H9 (cell line): ENCODE measurements at regions not wholly inside any gene's neighbourhood (a gene's known extent, or its start where the extent isn't known, plus 50 kb on each side); places are given as distances from the start of the nearest gene placed in this dataset.

ENCODE experiments used
- DNase-seq: peaks from one replicate; pipeline ENCODE4 v3.0.0-alpha.2; 2017
- H2AFZ ChIP-seq: one replicate; pipeline ENCODE4 v1.6.1; 2013; ENCODE audit warnings: mild to moderate bottlenecking, low read length, control low read depth, moderate library complexity
- H2AK5ac ChIP-seq: 2 replicates; pipeline ENCODE4 v1.6.1; 2013; ENCODE audit warnings: low read length, control low read depth, mixed read lengths; ENCODE audit not compliant: insufficient read length
- H2BK120ac ChIP-seq: one replicate; pipeline ENCODE4 v1.6.1; 2013; ENCODE audit warnings: low read depth, mild to moderate bottlenecking, low read length, control low read depth, inconsistent platforms; ENCODE audit not compliant: poor library complexity, severe bottlenecking
- H2BK12ac ChIP-seq: 2 replicates; pipeline ENCODE4 v1.6.1; 2013; ENCODE audit warnings: low read length, control low read depth, mixed read lengths, low read depth; ENCODE audit not compliant: insufficient read length
- H2BK15ac ChIP-seq: 2 replicates; pipeline ENCODE4 v1.6.1; 2013; ENCODE audit warnings: low read depth, low read length, control low read depth
- H2BK20ac ChIP-seq: one replicate; pipeline ENCODE4 v1.6.1; 2013; ENCODE audit warnings: low read depth, mild to moderate bottlenecking, low read length, control low read depth, inconsistent platforms; ENCODE audit not compliant: poor library complexity, severe bottlenecking
- H2BK5ac ChIP-seq: 2 replicates; pipeline ENCODE4 v1.6.1; 2013; ENCODE audit warnings: low read length, control low read depth, mixed read lengths; ENCODE audit not compliant: insufficient read length
- H3K14ac ChIP-seq: 2 replicates; pipeline ENCODE4 v1.6.1; 2013; ENCODE audit warnings: low read length, control low read depth; ENCODE audit not compliant: insufficient read depth
- H3K18ac ChIP-seq: 2 replicates; pipeline ENCODE4 v1.6.1; 2013; ENCODE audit warnings: low read depth, mild to moderate bottlenecking, mixed read lengths, low read length, control low read depth; ENCODE audit not compliant: insufficient read length
- H3K23ac ChIP-seq: 2 replicates; pipeline ENCODE4 v1.6.1; 2013; ENCODE audit warnings: low read length, control low read depth, mixed read lengths, low read depth; ENCODE audit not compliant: insufficient read length
- H3K23me2 ChIP-seq: 2 replicates; pipeline ENCODE4 v1.6.1; 2013; ENCODE audit warnings: low read depth, mild to moderate bottlenecking, mixed read lengths, low read length, control low read depth; ENCODE audit not compliant: insufficient read length, poor library complexity, severe bottlenecking
- H3K27ac ChIP-seq: 2 replicates; pipeline ENCODE4 v1.5.1; 2013; ENCODE audit warnings: low read length, control low read depth, mixed read lengths, low read depth; ENCODE audit not compliant: insufficient read length
- H3K27me3 ChIP-seq: 2 replicates; pipeline ENCODE4 v1.6.1; 2013; ENCODE audit warnings: low read length, control low read depth, inconsistent platforms; ENCODE audit not compliant: insufficient read depth
- H3K4ac ChIP-seq: 2 replicates; pipeline ENCODE4 v1.6.1; 2013; ENCODE audit warnings: low read depth, mild to moderate bottlenecking, control low read depth, inconsistent platforms, low read length, moderate library complexity
- H3K4me1 ChIP-seq: 2 replicates; pipeline ENCODE4 v1.6.1; 2013; ENCODE audit warnings: low read length, control low read depth, inconsistent platforms; ENCODE audit not compliant: insufficient read depth
- H3K4me2 ChIP-seq: 2 replicates; pipeline ENCODE4 v1.6.1; 2013; ENCODE audit warnings: low read length, control low read depth, mixed read lengths; ENCODE audit not compliant: insufficient read length, insufficient read depth
- H3K56ac ChIP-seq: 2 replicates; pipeline ENCODE4 v1.6.1; 2013; ENCODE audit warnings: low read depth, mild to moderate bottlenecking, mixed read lengths, low read length, control low read depth; ENCODE audit not compliant: insufficient read length
- H3K79me1 ChIP-seq: 2 replicates; pipeline ENCODE4 v1.6.1; 2013; ENCODE audit warnings: low read depth, mild to moderate bottlenecking, moderate library complexity, low read length, control low read depth, inconsistent platforms; ENCODE audit not compliant: insufficient read depth, poor library complexity, severe bottlenecking
- H3K79me2 ChIP-seq: 2 replicates; pipeline ENCODE4 v1.6.1; 2013; ENCODE audit warnings: low read length, control low read depth, inconsistent platforms; ENCODE audit not compliant: insufficient read depth
- H3K9ac ChIP-seq: 2 replicates; pipeline ENCODE4 v1.6.1; 2013; ENCODE audit warnings: low read length, control low read depth, mixed read lengths; ENCODE audit not compliant: insufficient read length; ENCODE audit errors: extremely low read depth
- H3K9me3 ChIP-seq: one replicate; pipeline ENCODE4 v1.6.1; 2013; ENCODE audit warnings: low read depth, low read length, inconsistent platforms; ENCODE audit not compliant: control insufficient read depth
- H3T11ph ChIP-seq: one replicate; pipeline ENCODE4 v1.6.1; 2013; ENCODE audit warnings: mild to moderate bottlenecking, low read length, control low read depth, inconsistent platforms
- H4K20me1 ChIP-seq: one replicate; pipeline ENCODE4 v1.6.1; 2013; ENCODE audit not compliant: control insufficient read depth, insufficient read length, insufficient read depth
- H4K5ac ChIP-seq: 2 replicates; pipeline ENCODE4 v1.6.1; 2013; ENCODE audit warnings: low read depth, mild to moderate bottlenecking, mixed read lengths, low read length, control low read depth; ENCODE audit not compliant: insufficient read length
- H4K8ac ChIP-seq: replicated peaks from 2 replicates; pipeline ENCODE4 v1.6.1; 2013; ENCODE audit warnings: low read length, control low read depth, mixed read lengths, low read depth; ENCODE audit not compliant: insufficient read length
- H4K91ac ChIP-seq: 2 replicates; pipeline ENCODE4 v1.6.1; 2013; ENCODE audit warnings: low read depth, mild to moderate bottlenecking, moderate library complexity, mixed read lengths, low read length, control low read depth; ENCODE audit not compliant: insufficient read length
- H3K27ac Mint-ChIP-seq, 3 experiments: 2 replicates in 2 of 3; 3 replicates in 1 of 3; pipeline ENCODE4 v1.8.0; 2020 to 2021; ENCODE audit warnings: mixed read lengths in 3 of 3, mild to moderate bottlenecking in 1 of 3, moderate library complexity in 1 of 3
- H3K27me3 Mint-ChIP-seq: 2 replicates; pipeline ENCODE4 v1.8.0; 2021; ENCODE audit warnings: low read depth, mild to moderate bottlenecking, moderate library complexity, mixed read lengths
- H3K36me3 Mint-ChIP-seq, 3 experiments: 2 replicates in 2 of 3; 3 replicates in 1 of 3; pipeline ENCODE4 v1.8.0; 2020 to 2021; ENCODE audit warnings: low read depth in 3 of 3, mixed read lengths in 3 of 3; ENCODE audit not compliant: insufficient read depth in 1 of 3
- H3K4me1 Mint-ChIP-seq, 2 experiments: 2 replicates each; pipeline ENCODE4 v1.8.0; 2020; ENCODE audit warnings: mixed read lengths in 2 of 2
- H3K4me3 Mint-ChIP-seq, 2 experiments: 2 replicates in 1 of 2; 3 replicates in 1 of 2; pipeline ENCODE4 v1.8.0; 2020 to 2021; ENCODE audit warnings: mild to moderate bottlenecking in 2 of 2, mixed read lengths in 2 of 2, moderate library complexity in 1 of 2
- H3K9me3 Mint-ChIP-seq, 2 experiments: 2 replicates in 1 of 2; 3 replicates in 1 of 2; pipeline ENCODE4 v1.8.0; 2020; ENCODE audit warnings: mild to moderate bottlenecking in 2 of 2, mixed read lengths in 2 of 2, moderate library complexity in 1 of 2
- CTCF ChIP-seq: fragments of 200-600 bp; sonication (generic); conservative IDR thresholded peaks from 3 replicates; pipeline ENCODE4 v1.8.0; 2021; ENCODE audit warnings: antibody characterized with exemption, mild to moderate bottlenecking
- WGBS: extraction: QIAGEN DNeasy Blood & Tissue Kit; methylation state at CpG from one replicate; pipeline ENCODE4 v1.1.7; 2013; ENCODE audit warnings: missing lambda C conversion rate, low lambda C conversion rate, mixed read lengths; ENCODE audit not compliant: insufficient read length; ENCODE audit errors: extremely low coverage; 5-methylcytosine and 5-hydroxymethylcytosine counted together

- Histone ChIP-seq H2BK5ac (no peak overlapping the region), H3K79me2 (no peaks in the 10 kb centered on the region), H3K27ac (no peak overlapping the region), H2AFZ (no peak overlapping the region), H3K9ac (no peak overlapping the region), H2BK12ac (no peak overlapping the region), H4K91ac (no peak overlapping the region), H3T11ph (no peak overlapping the region), H4K8ac (no peak overlapping the region), H3K23ac (no peak overlapping the region), H3K23me2 (no peaks in the 10 kb centered on the region), H3K4me1 (no peaks in the 10 kb centered on the region), H3K14ac (no peak overlapping the region), H2BK20ac (no peak overlapping the region), H2BK120ac (no peak overlapping the region), H3K27me3 (no peaks in the 10 kb centered on the region), H4K20me1 (no peaks in the 10 kb centered on the region), H4K5ac (no peak overlapping the region), H2BK15ac (no peak overlapping the region), H3K4ac (no peak overlapping the region), H3K56ac (no peak overlapping the region), H2AK5ac (no peak overlapping the region), H3K18ac (no peak overlapping the region), H3K9me3 (no peaks in the 10 kb centered on the region), H3K79me1 (no peaks in the 10 kb centered on the region), H3K4me2 (no peak overlapping the region)
- no peak overlapping the region for H3K27ac Mint-ChIP-seq
- no peak for TF ChIP-seq CTCF
- H3K4me3 Mint-ChIP-seq = no peak overlapping the region; a peak in 1 of 5 replicates
- H3K27me3 Mint-ChIP-seq = peaks cover 12% of the 10 kb centered on the region
- peaks cover 0 to 2% of the 10 kb centered on the region in 2 experiments; a peak in 2 of 5 replicates for H3K9me3 Mint-ChIP-seq
- WGBS = no CpG with 5 or more reads among the region's 6 CpGs
- DNase-seq = no peak
- H3K36me3 Mint-ChIP-seq = no peaks in the 10 kb centered on the region; a peak in 1 of 7 replicates
- H3K4me1 Mint-ChIP-seq = peaks cover 10 to 25% of the 10 kb centered on the region in 2 experiments
These were observed 52.0 kb upstream of the DACT2 start for GRCh38 chr6:168371618-168371980.
